ENCODE measurements at regions not wholly inside any gene's neighbourhood (a gene's known extent, or its start where the extent isn't known, plus 50 kb on each side); places are given as distances from the start of the nearest gene placed in this dataset.
"Not testable (repeated sequence)": the region's sequence is repeated elsewhere in the genome, so short reads cannot be mapped to it uniquely, and the experiment has no call there.

DNA sequence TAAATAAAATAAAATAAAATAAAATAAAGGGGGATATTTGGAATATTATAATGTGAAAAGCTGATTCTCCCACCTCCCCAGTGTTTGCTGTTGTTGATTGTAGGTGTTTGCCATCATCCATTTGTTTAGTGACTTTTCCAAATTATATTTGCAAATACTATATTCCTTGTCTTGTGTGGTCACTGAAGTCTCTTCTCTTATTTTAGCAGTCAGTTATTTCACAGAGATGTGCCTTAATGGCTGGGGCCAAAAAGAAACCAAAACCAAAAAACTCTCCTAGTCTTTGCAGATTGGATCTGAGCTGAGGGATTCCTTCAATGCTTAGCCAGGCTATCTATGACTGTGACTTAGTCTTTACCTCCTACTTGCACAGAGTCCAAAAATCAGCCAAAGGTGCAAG, 70.9 kb upstream of the ZNF169 start:
- DNase-seq (ENCODE audit: low read depth in 3 of 3, low spot score in 1 of 3): no peak

DNA sequence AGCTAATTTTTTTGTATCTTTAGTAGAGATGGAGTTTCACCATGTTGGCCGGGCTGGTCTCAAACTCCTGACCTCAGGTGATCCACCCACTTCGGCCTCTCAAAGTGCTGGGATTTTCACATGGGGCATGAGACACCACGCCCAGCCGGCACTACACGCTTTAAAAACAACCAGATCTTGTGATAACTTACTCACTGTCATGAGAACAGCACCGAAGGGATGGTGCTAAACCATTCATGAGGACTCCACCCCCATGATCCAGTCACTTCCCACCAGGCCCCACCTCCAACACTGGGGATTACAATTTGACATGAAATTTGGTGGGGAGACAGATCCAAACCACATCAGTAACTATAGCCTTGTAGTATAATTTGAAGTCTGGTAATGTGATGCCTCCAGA, 67.4 kb upstream of the ZNF169 start:
- DNase-seq (ENCODE audit: low read depth in 3 of 3, low spot score in 1 of 3): not testable (repeated sequence)

DNA sequence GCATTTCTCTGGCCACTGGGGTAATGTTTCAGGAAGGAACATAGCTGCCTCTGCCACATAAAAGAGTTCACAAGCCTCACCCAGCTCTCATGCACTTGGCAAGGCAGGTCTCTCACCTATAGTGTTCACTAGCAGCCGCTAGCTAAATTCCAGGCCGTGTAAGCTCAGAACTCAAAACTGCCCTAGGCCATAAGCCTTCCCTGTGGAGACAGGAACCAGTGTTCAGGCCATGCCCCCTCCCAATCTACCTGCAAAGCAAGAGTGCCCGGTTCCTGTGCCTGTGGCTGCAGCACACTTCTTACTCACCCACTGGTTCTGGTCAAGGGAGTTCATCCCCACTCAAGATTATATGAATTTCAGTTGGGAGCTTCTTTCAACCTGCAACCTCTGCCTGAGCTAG, 60.7 kb upstream of the ZNF169 start:
- no peak for DNase-seq (ENCODE audit: low read depth in 3 of 3, low spot score in 1 of 3)

DNA sequence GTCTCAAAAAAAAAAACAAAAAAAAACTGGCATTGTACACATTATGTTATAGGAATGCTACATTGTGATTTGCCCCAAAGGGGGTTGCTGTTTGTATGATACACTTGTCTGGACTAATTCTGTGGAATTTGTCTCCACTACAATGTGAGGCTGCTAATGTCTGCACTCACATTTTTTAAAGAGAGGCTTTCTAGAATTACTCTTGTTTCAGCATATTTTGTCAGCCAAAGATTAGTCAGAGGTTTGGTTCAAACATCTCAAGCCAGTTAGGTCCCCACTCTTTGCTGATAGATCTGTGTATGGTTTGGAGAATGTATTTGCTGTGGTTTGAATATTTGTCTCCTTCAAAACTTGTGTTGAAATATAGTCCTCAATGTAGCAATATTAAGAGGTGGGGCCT, 59.3 kb upstream of the ZNF169 start:
- no peak for DNase-seq (ENCODE audit: low read depth in 3 of 3, low spot score in 1 of 3)

DNA sequence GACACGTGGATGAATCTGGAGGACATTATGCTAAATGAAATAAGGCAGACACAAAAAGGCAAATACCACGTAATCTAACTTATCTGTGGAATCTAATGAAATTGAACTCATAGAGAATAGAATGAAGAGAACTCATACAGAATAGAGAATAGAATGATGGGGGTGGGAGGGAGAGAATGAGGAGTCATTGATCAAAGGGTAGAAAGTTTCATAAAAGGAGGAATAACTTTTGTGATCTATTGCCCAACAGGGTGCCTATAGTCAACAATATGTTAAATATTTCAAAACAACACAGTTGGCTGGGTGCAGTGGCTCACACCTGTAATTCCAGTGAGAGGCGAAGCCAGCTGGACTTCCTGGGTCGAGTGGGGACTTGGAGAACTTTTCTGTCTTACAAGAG, 54.9 kb upstream of the ZNF169 start:
- DNase-seq (ENCODE audit: low read depth in 3 of 3, low spot score in 1 of 3): no peak

DNA sequence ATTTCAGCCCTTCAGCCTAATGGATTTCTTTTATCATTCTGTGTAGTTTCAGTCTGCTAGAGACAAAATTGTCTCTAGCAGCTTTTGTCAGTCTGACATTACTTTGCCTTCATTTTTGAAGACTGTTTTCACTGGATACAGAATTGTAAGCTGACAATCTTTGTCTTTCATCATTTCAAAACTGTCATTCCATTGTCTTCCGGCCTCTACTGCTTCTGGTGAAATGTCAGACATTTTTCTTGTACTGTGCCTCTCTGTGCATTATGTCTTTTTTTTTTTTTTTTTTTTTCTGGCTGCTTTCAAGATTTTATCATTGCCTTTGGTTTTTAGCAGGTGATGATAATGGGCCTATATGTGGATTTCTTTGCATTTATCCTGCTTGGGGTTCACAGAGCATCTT, 51.3 kb upstream of the ZNF169 start:
- no peak for DNase-seq (ENCODE audit: low read depth in 3 of 3, low spot score in 1 of 3)

Data from stimulated activated CD4-positive, alpha-beta T cell treated with anti-CD3 and anti-CD28 coated beads, TNF-alpha, amount 100 ng/mL, for 1 hour (primary cell).